ENCODE measurements at regions not wholly inside any gene's neighbourhood (a gene's known extent, or its start where the extent isn't known, plus 50 kb on each side); places are given as distances from the start of the nearest gene placed in this dataset.
"Not testable (repeated sequence)": the region's sequence is repeated elsewhere in the genome, so short reads cannot be mapped to it uniquely, and the experiment has no call there.

- 94% methylated on average over 48 of the region's 48 CpGs for whole genome bisulfite sequencing
- H3K27me3 ChIP-seq (ENCODE audit: control insufficient read depth, insufficient read depth); H3K4me1 ChIP-seq (ENCODE audit: control insufficient read depth, insufficient read depth, low read length); H3K9me3 ChIP-seq (ENCODE audit: control insufficient read depth, low read length); intact Hi-C loops (cut with DNase I); H3K4me3 ChIP-seq (ENCODE audit: low read length); ATAC-seq; H3K27ac ChIP-seq (ENCODE audit: low read length): not testable (repeated sequence)
- DNase-seq, result peak in 2 of 3 donors; percentile 40 to 58
These were observed 113.8 kb upstream of the CES5A start for GRCh38 chr16:55988850-55989568.

DNA sequence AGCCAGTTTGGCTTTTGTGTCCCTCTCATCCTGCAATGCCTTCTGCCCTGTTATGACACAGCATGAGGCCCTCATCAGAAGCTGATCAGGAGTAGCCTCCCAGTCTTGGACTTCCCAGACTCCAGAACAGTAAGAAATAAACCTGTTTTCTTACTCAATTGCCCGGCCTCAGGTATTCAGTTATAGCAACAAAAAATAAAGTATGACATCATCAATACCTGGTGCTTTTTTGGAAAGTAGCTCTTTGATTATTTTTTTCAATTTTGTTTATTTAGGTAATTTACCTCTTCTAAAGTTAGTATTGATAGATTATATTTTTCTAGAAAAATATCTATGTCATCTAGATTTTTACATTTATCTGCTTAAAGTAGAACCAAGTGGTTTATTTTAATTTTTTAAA, 112.8 kb upstream of the CES5A start:
- H3K9me3 ChIP-seq (ENCODE audit: control insufficient read depth, low read length), result no peaks in the 10 kb centered on the region
- intact Hi-C loops (cut with DNase I), result no loop called here
- WGBS, result 91% methylated on average over 1 of the region's 1 CpG

GRCh38 chr16:55982597-55982996, 107.4 kb upstream of the CES5A start:
- Histone ChIP-seq H3K27me3 (ENCODE audit: control insufficient read depth, insufficient read depth) (no peaks in the 10 kb centered on the region), H3K4me1 (ENCODE audit: control insufficient read depth, insufficient read depth, low read length) (no peaks in the 10 kb centered on the region), H3K4me3 (ENCODE audit: low read length) (no peak overlapping the region), H3K27ac (ENCODE audit: low read length) (no peak overlapping the region), H3K9me3 (ENCODE audit: control insufficient read depth, low read length) (no peaks in the 10 kb centered on the region)
- whole genome bisulfite sequencing, result 76% methylated on average over 1 of the region's 1 CpG
- ATAC-seq (no peak), DNase-seq (no peak)
- intact Hi-C loops (cut with DNase I), result no loop called here

More for the DNA sequence above, 112.8 kb upstream of the CES5A start:
- DNase-seq (no peak), ATAC-seq (no peak)
- no peak overlapping the region for H3K4me3 ChIP-seq (ENCODE audit: low read length)
- H3K4me1 ChIP-seq (ENCODE audit: control insufficient read depth, insufficient read depth, low read length), result no peaks in the 10 kb centered on the region
- H3K27ac ChIP-seq (ENCODE audit: low read length), result no peak overlapping the region
- H3K27me3 ChIP-seq (ENCODE audit: control insufficient read depth, insufficient read depth), result no peaks in the 10 kb centered on the region

GRCh38 chr16:55981557-55981956, 106.4 kb upstream of the CES5A start:
- ATAC-seq (no peak), DNase-seq (no peak)
- Histone ChIP-seq H3K9me3 (ENCODE audit: control insufficient read depth, low read length) (no peaks in the 10 kb centered on the region), H3K27ac (ENCODE audit: low read length) (no peak overlapping the region), H3K27me3 (ENCODE audit: control insufficient read depth, insufficient read depth) (no peaks in the 10 kb centered on the region), H3K4me1 (ENCODE audit: control insufficient read depth, insufficient read depth, low read length) (no peaks in the 10 kb centered on the region), H3K4me3 (ENCODE audit: low read length) (no peak overlapping the region)
- intact Hi-C loops (cut with DNase I), result no loop called here
- 71% methylated on average over 2 of the region's 2 CpGs for WGBS

DNA sequence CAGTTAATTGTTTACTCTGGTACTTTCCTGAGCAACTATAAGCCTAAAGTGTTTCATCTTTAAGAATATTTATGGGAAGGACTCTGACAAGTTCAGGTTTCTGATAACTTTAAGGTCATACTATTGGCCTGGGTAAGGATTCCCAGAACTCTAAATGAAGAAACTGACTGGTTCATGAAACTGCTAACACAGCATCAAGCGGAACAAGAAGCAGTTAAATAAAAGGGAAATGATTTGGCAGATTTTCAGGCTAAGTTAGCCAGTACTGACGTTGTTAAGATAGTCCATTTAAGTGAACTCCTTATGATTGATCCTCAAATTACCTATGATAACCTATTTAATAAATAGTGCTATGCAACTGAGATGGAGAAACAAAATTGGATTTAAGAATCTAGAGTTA, 101.6 kb upstream of the CES5A start:
- WGBS, result 38% methylated on average over 2 of the region's 2 CpGs
- ATAC-seq (no peak), DNase-seq (no peak)
- no peak overlapping the region for H3K27ac ChIP-seq (ENCODE audit: low read length)
- H3K4me3 ChIP-seq (ENCODE audit: low read length), result no peak overlapping the region
- H3K9me3 ChIP-seq (ENCODE audit: control insufficient read depth, low read length), result no peaks in the 10 kb centered on the region
- no peaks in the 10 kb centered on the region for H3K4me1 ChIP-seq (ENCODE audit: control insufficient read depth, insufficient read depth, low read length)
- intact Hi-C loops (cut with DNase I), result no loop called here
- no peaks in the 10 kb centered on the region for H3K27me3 ChIP-seq (ENCODE audit: control insufficient read depth, insufficient read depth)

DNA sequence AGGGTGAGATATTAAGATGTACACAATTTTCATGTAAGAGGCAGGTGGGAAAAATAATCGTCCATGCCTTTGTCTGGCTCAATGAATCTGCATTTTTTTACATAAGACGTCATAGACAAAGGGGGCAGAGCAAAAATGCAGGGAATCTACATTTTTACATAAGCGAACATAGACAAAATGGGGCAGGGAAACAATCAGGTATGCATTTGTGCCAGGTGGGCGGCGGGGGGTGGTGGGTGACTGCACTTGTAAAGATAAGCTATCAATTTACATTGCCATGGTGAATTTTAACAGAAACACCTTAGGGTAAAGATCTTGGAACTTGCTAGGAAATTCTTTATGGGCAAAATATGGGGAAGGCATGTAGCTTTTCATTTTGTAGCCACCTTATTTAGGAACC, 96.3 kb upstream of the CES5A start:
- H3K27me3 ChIP-seq (ENCODE audit: control insufficient read depth, insufficient read depth), result no peaks in the 10 kb centered on the region
- no peak for ATAC-seq
- 78% methylated on average over 5 of the region's 5 CpGs for WGBS

DNA sequence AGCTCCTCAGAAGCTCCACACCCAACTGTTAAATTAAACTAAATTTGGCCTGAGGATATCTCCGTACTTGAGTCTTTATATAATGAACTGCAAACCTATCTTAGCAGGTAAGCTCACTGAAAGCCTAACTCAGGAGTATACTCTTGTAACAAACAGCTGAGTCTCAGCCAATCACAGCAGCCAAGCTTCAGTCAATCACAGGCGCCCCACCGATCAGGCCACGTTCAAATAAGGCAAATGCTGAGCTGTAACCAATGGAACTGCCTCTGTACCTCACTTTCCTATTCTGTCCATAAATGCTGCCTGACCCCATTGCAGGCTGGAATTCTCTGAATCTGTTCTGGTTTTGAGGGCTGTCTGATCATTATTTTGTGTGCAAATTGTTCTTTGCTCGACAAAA, 93.0 kb upstream of the CES5A start:
- no peak overlapping the region for H3K4me3 ChIP-seq (ENCODE audit: low read length)
- no peak for DNase-seq
- H3K9me3 ChIP-seq (ENCODE audit: control insufficient read depth, low read length), result no peaks in the 10 kb centered on the region
- 54% methylated on average over 5 of the region's 5 CpGs for WGBS
- no peaks in the 10 kb centered on the region for H3K4me1 ChIP-seq (ENCODE audit: control insufficient read depth, insufficient read depth, low read length)
- H3K27ac ChIP-seq (ENCODE audit: low read length), result no peak overlapping the region
- intact Hi-C loops (cut with DNase I), result no loop called here
- no peak for ATAC-seq
- no peaks in the 10 kb centered on the region for H3K27me3 ChIP-seq (ENCODE audit: control insufficient read depth, insufficient read depth)

More for the DNA sequence above, 96.3 kb upstream of the CES5A start:
- Histone ChIP-seq H3K27ac (ENCODE audit: low read length) (no peak overlapping the region), H3K4me1 (ENCODE audit: control insufficient read depth, insufficient read depth, low read length) (no peaks in the 10 kb centered on the region), H3K9me3 (ENCODE audit: control insufficient read depth, low read length) (no peaks in the 10 kb centered on the region), H3K4me3 (ENCODE audit: low read length) (no peak overlapping the region)
- no peak for DNase-seq
- intact Hi-C loops (cut with DNase I), result no loop called here

GRCh38 chr16:55964923-55965475, 89.8 kb upstream of the CES5A start:
- DNase-seq (no peak), ATAC-seq (no peak)
- no peak overlapping the region for H3K4me3 ChIP-seq (ENCODE audit: low read length)
- intact Hi-C loops (cut with DNase I), result no loop called here
- no peaks in the 10 kb centered on the region for H3K9me3 ChIP-seq (ENCODE audit: control insufficient read depth, low read length)
- no peaks in the 10 kb centered on the region for H3K4me1 ChIP-seq (ENCODE audit: control insufficient read depth, insufficient read depth, low read length)
- no peaks in the 10 kb centered on the region for H3K27me3 ChIP-seq (ENCODE audit: control insufficient read depth, insufficient read depth)
- 60% methylated on average over 4 of the region's 4 CpGs for WGBS
- H3K27ac ChIP-seq (ENCODE audit: low read length), result no peak overlapping the region

GRCh38 chr16:55955845-55956244, 80.7 kb upstream of the CES5A start:
- no peaks in the 10 kb centered on the region for H3K9me3 ChIP-seq (ENCODE audit: control insufficient read depth, low read length)
- ATAC-seq (peak; percentile 96 to 97), DNase-seq (peak; percentile 84 to 92 (median 88))
- H3K4me1 ChIP-seq (ENCODE audit: control insufficient read depth, insufficient read depth, low read length), result no peaks in the 10 kb centered on the region
- intact Hi-C loops (cut with DNase I), result loop anchor here in 1 of 4 donors (10.0 kb wide), 1 partner anchor 149 kb away; no protein-coding TSS in a partner anchor
- H3K4me3 ChIP-seq (ENCODE audit: low read length), result no peak overlapping the region
- H3K27me3 ChIP-seq (ENCODE audit: control insufficient read depth, insufficient read depth), result no peaks in the 10 kb centered on the region
- peak overlapping the region; percentile 80 for H3K27ac ChIP-seq (ENCODE audit: low read length)
- 24% methylated on average over 5 of the region's 5 CpGs for WGBS

GRCh38 chr16:55955424-55955823, 80.3 kb upstream of the CES5A start:
- ATAC-seq, result peak; percentile 8 to 16
- intact Hi-C loops (cut with DNase I), result loop anchor here in 1 of 4 donors (10.0 kb wide), 1 partner anchor 149 kb away; no protein-coding TSS in a partner anchor
- Histone ChIP-seq H3K4me3 (ENCODE audit: low read length) (no peak overlapping the region), H3K4me1 (ENCODE audit: control insufficient read depth, insufficient read depth, low read length) (no peaks in the 10 kb centered on the region), H3K9me3 (ENCODE audit: control insufficient read depth, low read length) (no peaks in the 10 kb centered on the region), H3K27me3 (ENCODE audit: control insufficient read depth, insufficient read depth) (no peaks in the 10 kb centered on the region), H3K27ac (ENCODE audit: low read length) (no peak overlapping the region)
- WGBS, result 86% methylated on average over 4 of the region's 4 CpGs
- DNase-seq, result no peak

DNA sequence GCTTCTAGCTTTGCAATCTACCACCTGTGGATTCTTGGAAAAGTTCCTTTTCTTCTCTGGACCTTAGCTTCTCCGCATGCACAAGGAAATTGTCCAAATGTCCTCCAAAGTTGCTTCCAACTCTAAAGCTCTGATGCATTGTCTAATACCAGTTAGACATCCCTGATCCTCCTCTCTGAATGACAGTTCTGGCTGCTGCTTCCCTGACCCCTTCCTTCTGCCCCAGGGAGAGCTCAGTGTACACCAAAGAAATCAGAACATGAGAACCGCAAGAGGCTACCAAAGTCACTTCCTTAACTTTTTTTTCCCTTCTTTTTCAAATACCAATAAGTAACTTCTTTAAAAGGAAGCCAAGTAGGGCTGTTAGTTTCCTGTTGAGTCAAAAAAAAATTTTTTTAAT, 79.7 kb upstream of the CES5A start:
- Histone ChIP-seq H3K27ac (ENCODE audit: low read length) (no peak overlapping the region), H3K9me3 (ENCODE audit: control insufficient read depth, low read length) (no peaks in the 10 kb centered on the region), H3K4me1 (ENCODE audit: control insufficient read depth, insufficient read depth, low read length) (no peaks in the 10 kb centered on the region), H3K4me3 (ENCODE audit: low read length) (no peak overlapping the region), H3K27me3 (ENCODE audit: control insufficient read depth, insufficient read depth) (no peaks in the 10 kb centered on the region)
- 37% methylated on average over 2 of the region's 2 CpGs for WGBS
- intact Hi-C loops (cut with DNase I), result loop anchor here in 1 of 4 donors (10.0 kb wide), 1 partner anchor 150 kb away; no protein-coding TSS in a partner anchor
- no peak for DNase-seq
- peak in 1 of 2 donors; percentile 31 for ATAC-seq
